ENCODE measurements at regions not wholly inside any gene's neighbourhood (a gene's known extent, or its start where the extent isn't known, plus 50 kb on each side); places are given as distances from the start of the nearest gene placed in this dataset.

GRCh38 chr4:141429933-141430332, 206.4 kb upstream of the IL15 start:
- TF ChIP-seq CTCF (IDR thresholded peaks at IDR 0.05; ENCODE audit: low read depth, low read length, poor library complexity, severe bottlenecking) (no peak), EZH2phosphoT487 (IDR thresholded peaks at IDR 0.05; ENCODE audit: borderline replicate concordance, low read length) (no peak)
